HG02642 (cell line): ENCODE measurements at regions not wholly inside any gene's neighbourhood (a gene's known extent, or its start where the extent isn't known, plus 50 kb on each side); places are given as distances from the start of the nearest gene placed in this dataset.

Source experiments
- ATAC-seq: cut with Tn5 transposase; IDR thresholded peaks from one replicate; pipeline ENCODE4 v1.9.1; 2021; ENCODE audit warnings: mild to moderate bottlenecking; ENCODE audit not compliant: unreplicated experiment, poor library complexity

DNA sequence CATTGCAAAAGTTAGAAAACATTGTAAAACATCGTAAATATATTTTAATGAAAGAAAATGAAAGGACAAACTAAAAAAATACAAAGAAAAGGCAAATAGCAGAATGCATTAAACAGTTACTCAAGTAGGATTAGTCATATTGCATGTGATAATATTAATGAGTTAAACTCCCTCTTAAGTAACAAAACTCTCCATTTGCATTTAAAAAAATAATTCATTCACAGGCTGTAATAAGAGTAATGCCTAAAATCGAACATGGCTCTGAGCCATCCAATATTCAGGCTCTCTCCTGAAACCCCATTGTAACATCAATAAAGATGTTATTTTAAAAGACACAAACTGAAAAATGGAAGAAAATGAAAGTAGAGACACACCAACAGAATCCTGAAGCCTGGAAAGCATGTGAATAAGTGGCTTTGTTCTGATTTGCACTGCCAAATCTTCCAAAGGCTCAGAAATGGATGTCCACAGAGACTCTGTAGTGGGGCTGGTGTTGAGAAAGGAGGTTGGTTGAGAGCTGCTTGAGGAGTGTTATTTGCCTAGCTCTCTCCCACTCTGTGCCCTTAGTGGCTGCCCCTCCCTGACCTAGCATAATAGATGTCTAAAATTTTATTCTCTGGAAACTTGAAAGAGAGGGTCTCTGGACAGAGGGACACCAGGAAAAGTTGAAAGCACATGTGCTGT is 268.3 kb upstream of the MEOX2 start:
- no peak for ATAC-seq

DNA sequence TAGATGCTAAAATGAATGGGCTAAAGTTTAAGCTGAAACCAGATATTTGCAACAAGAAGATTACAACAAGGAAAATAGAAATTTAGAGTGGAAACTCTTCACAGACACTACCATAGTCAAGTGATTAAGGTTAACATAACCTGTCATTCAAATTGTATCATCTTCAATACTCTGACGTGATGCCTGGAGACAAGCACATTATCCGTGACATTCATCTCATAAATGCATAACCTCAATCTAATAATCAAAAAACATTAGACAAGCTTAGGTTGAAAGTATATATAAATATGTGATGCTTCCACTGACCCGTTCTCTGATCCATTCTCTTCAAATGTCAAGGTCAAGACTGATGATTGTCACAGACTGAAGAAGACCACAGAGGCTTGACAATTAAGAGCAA is 263.8 kb upstream of the MEOX2 start:
- no peak for ATAC-seq

DNA sequence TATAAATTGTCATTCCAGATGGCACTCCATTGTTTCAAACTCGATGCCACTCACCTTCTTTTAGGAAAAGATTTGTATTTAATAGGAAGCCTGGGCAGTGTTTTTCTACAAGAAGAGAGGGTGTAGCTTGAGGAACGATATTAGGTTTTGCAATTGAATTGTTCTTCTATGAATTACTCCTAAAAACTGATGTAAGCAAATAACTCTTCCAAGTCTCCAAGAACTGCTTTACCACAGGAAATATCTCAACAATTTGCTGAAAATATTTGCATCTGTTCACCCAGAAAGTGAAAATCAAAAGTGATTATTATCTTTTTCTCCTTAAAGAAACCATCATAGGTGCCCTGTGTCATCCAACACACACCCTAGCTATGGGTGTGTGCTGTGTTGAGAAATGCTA is 261.3 kb upstream of the MEOX2 start:
- no peak for ATAC-seq

DNA sequence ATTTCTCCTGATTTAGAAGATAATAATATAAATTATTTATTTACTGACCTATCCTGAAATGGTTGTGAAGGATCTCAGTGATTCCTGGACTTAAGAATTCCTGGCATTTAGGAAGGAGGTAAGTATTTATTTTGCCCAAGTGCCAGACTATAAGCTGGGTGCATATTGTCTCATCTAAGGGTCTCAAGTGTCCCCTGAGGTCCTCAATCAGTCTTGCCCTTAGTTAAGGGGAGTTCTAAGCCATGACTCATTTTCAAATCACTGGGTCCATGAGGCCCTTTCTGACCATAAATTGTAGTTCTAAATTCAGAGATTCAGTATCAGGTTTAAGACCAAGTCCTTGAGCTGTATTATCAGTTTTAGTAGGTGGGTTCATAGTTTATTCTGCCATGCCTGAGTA is 251.6 kb upstream of the MEOX2 start:
- no peak for ATAC-seq

DNA sequence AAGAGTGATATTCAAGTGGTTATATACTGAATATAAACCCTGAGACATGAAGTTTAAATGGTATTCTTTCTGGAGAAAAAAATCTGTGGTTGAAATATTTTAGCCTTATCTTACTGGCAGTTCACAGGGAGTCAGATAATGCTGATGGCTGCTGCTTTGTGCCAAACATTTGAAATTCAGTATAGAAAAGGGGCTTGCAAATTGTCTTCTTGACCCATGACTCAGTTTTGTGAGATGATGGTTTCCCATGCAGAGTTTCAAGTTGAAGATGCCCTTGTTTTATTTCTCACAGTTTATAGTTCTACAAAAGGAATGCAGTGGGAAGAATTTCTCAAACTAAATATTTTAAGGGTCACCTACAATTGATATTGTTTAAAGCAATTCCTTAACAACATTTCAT is 251.1 kb upstream of the MEOX2 start:
- no peak for ATAC-seq

DNA sequence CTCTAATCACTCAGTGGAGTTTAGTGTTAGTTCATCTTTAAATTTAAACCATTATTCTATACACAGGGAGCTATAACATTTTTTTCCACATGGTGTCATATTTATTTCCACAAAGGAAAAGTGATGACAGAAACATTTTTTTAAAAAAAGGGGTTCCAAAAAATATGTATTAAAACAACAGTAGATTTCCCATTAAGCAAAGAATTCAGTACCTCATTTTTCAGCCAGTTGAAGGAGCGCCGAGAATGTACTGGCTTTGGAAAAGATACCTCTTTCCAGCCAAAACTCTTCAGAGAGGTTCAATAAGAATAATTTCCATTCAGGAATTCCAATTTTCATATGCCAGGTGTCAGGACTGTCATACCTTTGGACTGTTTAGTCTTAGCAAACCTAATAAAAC is 250.5 kb upstream of the MEOX2 start:
- no peak for ATAC-seq

DNA sequence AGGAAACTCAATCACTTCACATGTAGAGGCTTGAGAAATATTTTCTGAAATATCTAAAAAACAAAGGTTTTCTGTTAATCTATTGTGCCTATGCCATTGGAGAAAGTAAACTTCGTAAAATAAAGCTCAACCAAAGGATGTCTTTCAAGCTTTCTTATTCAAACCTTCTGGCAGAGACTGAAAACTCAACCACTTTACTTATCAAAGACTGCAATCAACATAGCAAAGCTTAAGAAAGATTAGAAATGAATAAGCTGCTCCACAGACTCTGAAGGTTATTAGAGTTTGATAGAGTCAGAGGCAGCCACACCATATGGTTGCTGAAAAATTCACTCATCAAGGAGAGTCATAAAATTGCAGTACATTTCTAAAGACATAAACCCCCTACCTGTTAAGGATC is 245.8 kb upstream of the MEOX2 start:
- ATAC-seq = no peak

DNA sequence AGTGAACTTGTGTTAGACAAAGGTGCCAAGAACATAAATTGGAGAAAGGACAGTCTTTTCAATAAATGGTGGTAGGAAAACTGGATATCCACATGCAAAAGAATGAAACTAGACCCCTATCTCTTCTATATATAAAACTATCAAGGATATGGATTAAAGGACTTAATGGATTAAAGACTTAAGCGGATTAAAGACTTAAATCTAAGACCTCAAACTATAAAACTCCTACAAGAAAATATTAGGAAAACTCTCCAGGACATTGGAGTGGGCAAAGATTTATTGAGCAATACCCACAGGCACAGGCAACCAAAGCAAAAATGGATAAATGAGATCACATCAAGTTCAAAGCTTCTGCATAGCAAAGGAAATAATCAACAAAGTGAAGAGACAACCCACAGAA is 242.9 kb upstream of the MEOX2 start:
- ATAC-seq = no peak

DNA sequence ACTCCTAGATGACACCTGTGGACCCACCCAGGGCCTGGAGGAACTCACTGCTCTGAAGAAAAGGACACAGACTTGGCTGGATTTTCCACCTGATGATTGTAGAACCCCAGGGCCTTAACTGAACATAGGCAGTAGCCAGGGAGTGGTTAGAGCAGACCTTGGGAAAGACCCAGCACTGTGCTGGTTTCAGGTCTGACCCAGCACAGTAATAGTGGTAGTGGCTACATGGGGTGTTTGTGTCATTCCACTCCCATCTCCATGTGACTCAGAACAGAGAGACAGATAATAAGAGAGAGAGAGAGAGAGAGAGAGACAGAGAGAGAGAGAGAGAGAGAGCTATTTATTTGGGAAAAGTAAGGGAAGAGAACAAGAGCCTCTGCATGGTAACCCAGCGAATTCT is 239.1 kb upstream of the MEOX2 start:
- ATAC-seq = peak; percentile 76

DNA sequence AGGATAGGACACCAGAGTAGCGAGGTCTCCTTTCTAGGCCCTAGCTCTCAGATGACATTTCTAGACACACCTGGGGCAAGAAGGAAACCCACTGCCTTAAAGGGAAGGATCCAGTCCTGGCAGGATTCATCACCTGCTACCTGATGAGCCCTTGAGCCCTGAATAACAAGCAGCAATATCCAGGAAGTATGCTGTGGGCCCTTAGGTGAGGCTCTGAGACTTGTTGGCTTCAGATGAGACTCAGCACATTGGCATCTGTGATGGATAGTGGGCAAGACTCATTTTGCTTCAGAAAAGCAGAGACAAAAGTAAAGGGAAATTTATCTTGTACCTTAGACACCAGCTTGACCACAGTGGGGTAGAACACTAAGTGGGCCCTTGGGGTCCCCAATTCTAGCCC is 238.4 kb upstream of the MEOX2 start:
- no peak for ATAC-seq

DNA sequence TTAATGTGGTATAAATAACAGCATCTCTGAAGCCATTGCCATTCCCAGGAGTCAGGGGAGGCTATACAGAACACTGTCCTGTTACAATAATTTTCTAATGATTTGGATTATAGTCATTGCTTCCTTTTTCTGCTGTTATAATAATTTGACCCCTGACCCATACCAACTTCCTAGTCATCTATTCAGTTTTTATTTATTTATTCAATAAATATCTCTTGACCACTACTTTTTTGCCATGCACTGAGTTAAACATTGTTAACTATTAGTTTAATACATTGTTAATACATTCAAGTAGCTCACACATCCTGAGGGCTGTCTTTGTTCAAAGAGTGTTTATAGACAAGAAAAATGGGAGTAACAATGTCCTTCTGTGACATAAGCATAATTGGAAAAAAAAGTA is 235.5 kb upstream of the MEOX2 start:
- no peak for ATAC-seq

DNA sequence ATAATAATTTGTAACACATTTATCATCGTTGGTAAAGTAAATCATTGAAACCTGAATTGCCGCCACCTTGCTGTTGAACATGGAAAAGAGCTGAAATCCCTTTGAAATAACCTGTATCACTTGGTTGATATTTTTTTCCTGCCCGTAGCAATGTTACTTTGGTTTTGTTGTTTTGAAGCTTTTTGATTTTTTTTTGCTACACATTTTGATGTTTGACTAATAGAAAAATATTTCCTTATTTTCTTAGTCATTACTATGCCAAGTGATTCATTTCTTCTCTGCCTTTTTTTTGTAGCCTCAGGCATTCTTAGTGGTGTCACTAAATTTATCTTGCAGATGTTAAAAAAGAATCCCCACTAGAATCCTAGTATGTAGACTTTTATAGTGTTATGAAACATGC is 235.1 kb upstream of the MEOX2 start:
- ATAC-seq = no peak

DNA sequence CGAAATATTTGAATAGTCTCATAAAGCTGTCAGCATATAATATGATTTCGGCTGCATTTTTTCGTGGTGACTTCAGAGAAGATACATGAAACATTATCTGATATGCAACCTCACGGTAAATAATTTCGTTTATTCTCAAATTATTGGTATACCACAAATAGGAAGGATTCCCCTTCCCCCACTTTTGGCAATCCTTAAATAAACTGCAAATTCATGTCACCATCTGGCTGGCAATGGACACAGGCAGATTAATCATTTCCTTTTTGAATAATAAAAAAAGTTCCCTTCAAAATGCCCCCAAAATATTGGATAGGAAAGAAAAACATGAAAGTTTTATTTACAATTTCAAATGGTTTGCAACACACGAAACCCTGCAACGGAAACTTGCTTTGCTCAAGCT is 234.5 kb upstream of the MEOX2 start:
- ATAC-seq = no peak

DNA sequence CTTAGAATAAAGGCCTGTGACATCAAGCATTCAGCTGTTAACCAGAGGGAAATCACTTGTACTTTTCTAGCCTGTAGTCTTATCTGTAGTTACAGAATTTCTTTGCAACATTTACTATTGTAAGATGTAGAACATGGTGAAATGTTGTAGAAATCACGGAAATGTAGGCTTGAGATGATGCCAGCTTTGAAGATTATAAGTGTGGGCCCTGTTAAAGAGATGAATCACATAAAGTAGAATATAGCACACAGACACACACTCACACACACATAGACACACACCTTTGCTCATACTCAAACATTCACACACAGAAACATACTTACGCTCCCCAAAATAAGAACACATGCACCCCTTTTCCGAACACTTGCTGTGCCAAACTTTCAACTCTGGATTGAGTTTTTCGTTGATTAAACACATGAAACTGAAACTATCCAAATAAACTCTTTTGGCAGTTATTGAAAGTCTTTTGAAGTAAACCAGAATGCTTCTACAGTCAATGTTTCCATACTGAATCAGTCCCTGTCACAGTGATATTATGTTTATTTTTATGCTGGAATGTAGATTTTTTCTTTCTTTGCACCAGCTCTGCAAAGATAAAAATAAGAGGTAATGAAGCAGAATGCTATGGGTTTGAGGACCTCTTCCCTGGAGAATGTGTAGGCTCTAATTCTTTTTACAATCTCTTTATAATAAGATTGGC is 230.3 kb upstream of the MEOX2 start:
- no peak for ATAC-seq

DNA sequence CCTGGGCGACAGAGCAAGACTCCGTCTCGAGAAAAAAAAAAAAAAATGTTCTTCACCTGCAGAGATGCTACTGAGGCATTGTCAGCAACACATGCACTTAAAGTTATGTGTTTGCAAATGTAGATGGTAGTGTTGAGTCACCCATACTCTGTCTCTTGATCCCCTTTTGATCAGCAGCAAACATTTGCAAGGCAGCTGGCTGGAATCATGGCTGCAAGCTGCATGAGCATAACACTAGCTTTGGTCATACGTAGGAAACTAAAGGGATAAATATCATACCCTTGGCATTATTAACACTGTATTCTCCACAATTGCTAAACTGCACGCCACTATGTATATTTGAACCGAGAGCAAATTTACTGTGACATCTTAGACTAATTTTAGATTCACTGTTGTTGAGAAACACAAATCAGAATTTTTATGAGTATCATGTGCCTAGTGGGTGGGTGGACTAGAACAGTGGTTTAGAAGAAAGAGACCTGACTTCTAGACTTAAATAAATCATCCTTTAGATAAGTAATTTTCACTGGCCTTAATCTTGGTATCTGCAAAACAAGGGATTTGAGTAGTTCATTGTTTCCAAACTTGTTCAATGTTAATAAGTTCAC is 229.3 kb upstream of the MEOX2 start:
- no peak for ATAC-seq

DNA sequence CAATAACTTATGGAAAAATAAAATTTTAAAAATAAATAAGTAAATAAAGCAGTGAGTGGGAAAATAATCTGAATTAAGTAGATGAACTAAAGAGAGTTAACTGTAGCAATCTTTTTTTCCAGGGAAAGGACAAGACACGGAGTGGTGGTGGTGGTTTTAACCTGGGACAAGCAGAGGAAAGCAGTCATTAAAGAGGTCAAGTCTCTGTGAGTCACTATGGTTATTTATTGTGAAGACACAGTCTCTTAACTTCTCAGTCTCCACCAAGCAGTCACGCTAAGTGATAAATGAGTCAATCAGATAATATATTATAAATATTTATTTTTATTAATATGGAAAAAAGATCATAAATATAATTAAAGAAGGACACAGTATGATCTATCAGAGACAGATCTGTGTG is 228.1 kb upstream of the MEOX2 start:
- ATAC-seq = no peak

DNA sequence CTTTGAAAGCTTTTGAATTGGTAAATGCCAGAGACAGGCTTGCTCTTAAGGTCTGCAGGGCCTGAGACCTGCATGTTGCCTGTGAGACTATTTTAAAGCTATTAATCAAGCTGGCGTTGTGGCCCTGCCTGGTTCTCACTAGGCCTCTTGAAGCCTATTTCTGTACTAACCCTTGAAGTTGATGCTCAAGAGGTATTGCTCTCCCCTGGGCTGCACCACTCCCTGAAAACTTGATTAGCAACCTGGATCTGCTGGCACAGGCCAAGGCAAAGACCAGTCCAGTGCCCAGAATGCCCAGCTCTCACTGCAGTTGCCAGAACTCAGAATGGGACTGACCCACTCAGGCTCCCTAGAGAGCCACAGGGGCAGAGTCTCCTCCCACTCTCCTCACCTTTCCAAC is 220.0 kb upstream of the MEOX2 start:
- no peak for ATAC-seq

DNA sequence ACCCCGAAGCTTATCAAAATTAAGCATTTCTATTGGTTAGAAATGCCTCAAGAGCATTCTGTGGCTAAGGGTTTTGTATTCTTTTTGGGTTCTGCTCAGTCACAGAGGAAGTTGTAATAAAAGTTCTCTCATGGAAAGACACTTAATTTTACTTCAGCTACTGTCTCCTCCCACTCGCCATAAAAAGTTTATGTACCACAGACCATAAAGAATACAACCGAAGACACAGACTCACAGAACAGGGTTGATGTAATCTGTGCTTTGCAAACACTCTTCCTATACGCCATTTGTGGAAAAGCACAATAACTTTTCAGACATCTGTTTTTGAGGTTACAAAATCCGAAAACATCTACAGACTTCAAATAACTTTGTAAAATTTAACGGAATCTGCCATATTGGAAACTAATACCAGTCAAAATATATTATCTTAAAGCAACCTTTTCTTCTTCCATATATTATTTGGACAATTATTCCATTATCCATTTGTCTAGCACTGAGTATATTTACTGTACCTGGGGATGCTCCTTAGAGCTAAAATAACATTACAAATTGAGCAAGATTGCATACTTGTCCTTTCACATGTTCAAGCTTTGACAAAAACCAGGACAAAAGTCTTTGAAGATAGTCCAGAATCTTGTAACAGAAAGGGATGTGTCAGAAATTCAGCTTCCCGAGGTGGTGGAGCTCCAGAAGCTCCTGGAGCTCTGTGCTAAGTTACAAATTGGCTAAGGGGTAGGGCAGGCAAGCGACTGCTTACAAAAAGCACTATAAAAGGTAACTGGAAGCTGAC is 219.0 kb upstream of the MEOX2 start:
- ATAC-seq = no peak

DNA sequence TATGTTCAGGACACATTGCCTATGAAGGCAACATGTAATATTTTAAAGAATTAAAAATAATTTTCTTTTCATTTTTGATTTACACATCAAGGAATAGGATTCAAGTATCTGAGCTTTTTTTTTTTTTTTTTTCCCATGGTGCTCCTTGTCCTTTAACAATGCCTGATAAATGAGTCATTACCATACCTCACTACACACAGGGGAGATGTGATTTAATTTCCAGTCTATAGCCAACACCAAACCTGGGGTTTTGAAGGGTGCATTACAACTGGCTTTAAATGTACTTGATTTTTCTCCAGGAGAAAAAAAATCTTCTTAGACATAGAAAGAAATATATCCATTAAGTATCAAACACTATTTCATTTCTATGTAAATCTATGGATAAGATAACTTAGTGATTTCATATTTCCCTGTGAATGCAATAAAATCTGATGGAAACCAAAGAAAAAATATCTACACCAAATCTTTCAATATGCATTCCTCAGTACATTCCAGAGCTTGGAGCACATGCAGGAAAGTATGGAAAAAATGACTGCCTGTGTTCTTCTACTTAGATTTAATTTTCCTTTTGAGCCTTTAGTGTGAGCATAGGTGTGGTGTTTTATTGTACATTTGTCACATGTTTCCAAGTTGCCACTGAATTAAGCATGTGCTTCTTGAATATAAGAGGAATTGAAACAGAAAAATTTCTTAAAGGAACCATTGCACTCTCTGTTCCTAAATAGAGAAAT is 204.8 kb upstream of the MEOX2 start:
- ATAC-seq = no peak

DNA sequence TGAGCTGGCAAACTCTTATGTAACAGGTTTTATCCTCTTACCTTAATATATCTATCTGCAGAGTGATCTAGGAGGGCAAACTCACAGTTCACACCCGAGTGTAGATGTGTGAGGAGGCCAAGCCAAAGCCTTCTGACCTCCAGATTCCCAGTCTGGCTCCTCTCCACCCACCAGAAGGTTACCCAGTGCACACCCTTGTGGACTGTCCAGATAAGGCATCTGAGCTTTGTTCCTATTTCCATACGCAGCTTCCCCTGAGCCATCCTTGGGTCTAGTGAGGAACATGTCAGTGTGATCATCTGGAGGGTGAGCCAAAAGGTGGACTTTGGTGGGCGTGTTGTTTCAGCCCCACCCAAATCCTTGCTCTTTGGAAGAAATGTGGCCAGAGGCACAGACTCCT is 203.0 kb upstream of the MEOX2 start:
- no peak for ATAC-seq

DNA sequence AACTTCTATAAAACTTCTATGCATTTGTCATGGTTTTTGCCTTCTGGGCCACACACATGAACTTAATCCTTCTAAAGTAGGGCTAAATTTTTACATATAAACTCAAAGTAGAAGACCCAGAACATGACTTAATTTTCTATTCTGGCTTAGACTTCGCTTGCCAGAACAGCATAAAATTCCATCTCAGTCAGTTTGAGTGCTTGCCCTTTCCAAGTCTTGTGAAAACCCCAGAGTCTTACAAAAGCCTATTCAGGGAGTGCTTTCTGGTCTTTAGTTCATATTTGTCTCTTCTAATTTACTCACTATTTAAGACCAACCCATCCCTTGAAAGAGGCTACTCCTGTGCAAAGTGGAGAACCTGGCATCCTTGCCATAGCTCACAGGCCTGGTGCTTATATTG is 201.6 kb upstream of the MEOX2 start:
- no peak for ATAC-seq
